ENCODE measurements at regions not wholly inside any gene's neighbourhood (a gene's known extent, or its start where the extent isn't known, plus 50 kb on each side); places are given as distances from the start of the nearest gene placed in this dataset.
"Not testable (repeated sequence)": the region's sequence is repeated elsewhere in the genome, so short reads cannot be mapped to it uniquely, and the experiment has no call there.

DNA sequence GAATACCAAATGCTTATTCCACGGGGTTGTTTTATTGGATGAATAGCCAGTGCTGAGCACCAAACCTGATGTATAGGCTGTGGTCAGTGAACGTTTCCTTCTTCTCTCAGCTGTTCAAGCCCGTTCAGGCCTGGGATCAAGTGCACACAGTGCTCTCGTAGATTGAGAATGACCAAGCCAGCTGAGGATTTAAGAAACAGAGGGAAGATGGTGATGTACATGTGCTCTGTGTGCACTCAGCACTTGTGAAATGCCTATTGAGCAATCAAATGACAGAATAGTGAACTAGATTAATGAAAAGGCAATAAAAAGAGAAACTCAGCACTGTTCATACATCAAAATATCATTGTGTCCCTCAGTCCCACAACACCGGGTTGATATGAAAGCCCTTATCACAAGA, 302.5 kb downstream of the BMPER start:
- no peak for DNase-seq

DNA sequence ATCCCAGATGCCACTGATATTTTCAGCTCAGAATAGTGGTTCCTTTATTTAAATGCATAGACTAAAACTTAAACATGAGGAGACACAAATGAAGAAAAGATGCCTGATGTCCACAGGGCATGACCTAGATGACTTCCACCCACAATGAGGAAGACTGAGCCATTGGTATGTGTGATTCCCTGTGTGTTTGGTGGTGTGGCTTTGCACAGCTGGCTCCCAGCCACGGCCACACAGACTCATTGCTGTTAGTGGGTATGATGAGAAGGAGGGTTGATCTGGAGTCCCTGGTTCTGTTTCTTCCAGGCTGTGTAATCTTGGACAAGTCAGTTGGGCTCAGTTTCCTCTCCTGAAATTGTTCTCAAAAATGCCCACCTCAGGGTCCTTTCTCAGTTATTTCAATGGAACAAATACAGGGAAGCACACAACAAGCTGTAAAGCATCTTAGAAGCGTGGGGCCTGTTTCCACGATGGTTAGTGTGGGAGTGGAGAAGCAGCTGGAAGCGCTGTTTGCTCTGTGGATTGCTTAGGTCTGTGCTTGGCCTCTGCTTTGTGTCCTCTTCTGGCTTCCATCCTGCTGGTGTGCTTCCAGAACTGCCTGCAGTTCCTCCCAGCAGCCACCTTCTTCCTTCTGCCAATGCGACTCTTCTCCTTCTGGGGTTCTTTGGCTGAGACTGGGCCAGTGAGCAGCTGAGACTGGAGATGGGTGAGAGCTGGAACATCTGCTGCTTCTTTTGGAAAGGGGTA, 303.7 kb downstream of the BMPER start:
- no peak for DNase-seq

DNA sequence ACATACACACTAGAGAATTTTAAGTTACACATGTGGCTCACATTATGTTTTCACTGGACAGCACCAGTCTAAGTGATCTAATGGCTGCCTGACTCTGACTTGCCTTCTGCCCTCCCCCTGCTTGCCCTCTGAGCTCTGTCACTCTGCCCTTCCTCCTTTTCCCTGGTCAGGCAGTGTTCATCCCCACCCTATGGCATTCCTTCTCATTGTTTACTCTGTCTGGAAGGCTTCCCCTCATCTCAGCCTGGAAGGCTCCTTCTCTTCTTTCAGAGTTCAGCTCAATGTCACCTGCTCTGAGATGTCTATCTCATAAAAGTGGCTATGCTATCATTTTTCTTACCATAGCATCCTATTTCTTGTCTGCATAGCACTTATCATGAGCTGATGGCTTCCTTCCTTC, 305.7 kb downstream of the BMPER start:
- no peak for DNase-seq

DNA sequence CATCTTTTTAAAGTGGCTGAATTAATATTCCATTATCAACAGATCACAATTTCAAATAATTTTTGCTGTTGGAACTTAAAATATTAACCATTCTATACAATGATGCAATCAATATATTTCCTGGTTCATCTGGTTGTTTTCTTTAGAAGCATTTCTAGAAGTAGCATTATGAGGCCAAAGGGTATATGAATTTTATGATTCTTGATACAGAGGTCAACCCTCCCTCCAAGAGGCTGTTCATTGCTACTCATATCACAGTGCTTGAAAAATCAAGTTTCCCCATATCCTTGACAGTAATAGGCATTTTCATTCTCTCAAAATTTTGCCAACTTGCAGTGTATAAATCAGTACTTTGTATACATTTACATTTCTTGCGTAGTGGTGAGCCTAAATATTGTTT, 312.6 kb downstream of the BMPER start:
- no peak for DNase-seq

DNA sequence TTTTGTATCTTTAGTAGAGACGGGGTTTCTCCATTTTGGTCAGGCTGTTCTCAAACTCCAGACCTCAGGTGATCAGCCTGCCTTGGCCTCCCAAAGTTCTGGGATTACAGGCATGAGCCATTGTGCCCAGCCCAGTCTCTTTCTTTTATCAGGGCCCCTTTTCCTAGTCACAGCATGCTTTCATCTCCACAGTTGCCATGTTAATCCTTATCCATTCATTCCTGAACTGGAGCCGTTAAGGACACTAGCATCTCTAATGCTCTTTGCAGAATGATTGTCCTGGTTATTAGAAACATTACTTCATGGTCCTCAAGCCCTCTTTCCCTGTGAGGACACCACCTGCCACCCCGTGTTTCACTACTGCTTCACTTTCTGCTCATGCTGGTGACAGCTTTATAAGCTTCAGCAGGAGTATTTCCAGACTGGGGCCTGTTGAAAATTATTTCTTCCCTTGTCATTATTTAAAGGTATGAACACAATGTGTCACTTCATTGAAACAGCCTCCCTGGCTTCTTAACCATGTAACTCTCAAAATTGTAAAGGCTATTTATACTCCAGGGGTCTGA, 313.9 kb downstream of the BMPER start:
- no peak for DNase-seq

DNA sequence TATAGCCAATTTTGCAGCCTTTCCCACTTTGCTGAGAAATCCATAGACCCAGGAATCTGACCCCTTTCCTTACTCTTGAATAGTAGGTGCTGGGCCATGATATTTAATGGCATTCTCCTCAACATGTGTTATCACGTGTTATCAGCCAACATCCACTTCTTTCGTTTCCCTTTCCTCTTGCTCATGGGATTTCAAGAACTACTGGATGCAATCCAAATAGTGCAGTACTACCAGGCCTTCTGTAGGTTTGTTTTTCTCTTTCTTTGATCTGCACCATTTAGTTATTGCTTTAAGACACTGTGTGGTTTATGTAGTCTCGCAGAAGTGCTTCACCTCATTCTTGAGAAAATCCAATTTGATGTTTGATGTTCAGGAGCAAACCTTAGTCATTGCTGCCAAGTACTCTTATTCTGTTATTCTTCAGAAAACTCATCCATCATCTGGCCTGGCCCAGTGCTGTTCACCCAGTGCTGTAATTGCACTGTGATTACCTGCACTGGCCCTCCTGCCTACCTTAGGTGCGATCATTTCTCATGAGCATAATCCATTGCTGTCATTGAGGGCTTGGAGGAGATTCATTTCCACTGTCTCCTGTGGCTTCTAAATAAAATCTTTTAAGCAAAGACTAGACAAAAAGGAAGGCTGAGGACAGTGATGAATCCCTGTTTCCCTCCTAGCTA, 315.3 kb downstream of the BMPER start:
- DNase-seq, result no peak

DNA sequence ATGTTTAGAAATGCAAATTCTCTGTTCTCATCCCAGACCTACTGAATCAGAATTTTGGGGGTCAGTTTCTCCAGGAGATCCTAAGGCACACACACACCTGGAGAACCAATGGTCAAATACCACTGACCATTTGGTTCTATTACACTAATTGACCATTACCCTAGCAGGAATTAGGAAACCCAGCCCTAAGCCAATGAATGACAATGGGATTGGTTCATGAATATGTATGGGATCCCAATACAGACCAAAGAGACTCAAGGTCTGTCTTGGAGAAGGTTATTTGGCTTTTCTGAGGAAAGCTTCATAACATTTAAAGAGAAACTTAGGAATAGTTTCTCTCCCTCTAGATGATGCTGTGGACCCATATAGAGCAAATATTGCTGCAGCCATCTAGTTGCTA, 317.0 kb downstream of the BMPER start:
- no peak for DNase-seq

DNA sequence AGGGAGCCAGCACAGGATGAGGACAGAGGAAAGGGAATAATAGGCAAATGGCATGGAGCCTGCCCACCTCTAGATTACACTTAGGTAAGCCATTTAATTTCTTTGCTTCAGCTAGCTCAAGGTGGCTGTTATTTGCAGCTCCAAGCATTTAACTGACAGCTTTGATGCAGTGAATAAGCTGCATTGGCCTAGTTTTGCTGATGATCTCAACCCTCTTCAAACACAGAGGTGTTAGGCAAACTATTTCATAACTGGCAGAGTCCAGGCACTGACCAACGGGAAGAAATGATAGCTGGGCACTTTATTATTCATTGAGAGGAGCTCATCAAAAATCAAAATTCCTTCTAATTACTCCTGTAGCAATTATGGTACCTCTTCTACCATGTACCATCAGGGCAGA, 317.4 kb downstream of the BMPER start:
- DNase-seq, result no peak

DNA sequence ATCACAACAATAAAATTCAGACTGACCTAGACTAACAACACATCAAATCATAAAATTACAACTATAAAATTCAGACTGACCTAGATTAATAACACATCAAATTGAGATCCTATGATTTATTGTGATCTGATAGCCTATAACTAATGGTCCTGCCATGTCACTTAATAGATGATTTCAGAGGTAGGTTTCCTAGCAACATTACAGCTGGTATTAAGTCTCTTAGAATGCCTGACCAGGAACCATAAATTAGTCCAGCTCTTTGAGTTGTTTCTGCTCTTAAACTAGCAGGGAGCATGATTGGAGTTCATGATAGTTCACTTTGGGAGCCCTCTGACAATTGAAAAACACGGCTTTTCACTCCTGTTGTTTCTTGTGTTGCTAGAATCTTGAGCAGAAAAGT, 318.9 kb downstream of the BMPER start:
- DNase-seq, result no peak

DNA sequence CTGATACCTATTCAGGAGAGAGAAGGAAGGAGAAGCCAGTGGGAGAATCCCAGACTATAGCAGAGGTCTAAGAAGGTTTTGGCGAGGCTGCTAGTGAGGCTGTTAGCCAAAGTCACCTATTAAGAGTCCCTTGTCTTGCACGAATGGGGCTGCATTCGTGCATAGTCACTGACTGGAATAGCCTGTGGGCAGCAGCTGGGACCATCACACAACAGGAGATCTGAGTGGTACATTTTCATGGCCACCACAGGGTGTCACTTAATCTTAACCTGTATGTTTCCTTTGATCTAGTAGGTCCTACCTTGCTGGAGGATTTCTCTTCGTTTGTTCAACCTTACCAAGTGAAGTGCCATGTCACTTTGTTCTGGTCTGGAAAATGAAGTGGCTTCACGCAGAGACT, 319.9 kb downstream of the BMPER start:
- no peak for DNase-seq

DNA sequence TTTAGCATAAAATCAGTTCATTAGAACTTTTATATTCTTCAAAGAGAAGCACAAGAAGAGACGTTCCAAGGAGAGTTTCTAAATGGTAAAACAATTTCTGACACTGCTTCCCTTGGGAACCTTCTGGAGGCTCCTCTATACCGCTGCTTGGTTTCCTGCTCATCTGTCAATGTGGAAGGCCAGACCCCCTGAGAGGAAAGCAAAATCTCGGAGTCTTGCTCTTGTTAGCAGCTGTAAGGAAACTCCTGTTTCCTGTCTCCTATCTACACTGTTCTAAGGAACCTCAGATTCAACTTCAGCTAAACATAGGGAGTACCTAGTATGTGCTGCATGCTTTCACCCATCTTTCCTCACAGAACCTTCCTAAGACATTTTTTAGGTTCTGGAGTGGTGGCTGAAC, 322.2 kb downstream of the BMPER start:
- DNase-seq, result no peak

DNA sequence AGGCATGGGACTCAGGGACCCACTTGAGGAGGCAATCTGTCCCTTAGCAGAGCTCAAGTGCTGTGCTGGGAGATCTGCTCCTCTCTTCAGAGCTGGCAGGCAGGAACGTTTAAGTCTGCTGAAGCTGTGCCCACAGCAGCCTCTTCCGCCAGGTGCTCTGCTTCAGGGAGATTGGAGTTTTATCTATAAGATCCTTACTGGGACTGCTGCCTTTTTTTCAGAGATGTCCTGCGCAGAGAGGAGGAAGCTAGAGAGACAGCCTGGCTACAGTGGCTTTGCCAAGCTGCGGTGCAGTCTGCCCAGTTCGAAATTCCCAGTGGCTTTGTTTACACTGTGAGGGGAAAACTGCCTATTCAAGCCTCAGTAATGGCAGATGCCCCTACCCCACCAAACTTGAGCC, 329.8 kb downstream of the BMPER start:
- not testable (repeated sequence) for DNase-seq

DNA sequence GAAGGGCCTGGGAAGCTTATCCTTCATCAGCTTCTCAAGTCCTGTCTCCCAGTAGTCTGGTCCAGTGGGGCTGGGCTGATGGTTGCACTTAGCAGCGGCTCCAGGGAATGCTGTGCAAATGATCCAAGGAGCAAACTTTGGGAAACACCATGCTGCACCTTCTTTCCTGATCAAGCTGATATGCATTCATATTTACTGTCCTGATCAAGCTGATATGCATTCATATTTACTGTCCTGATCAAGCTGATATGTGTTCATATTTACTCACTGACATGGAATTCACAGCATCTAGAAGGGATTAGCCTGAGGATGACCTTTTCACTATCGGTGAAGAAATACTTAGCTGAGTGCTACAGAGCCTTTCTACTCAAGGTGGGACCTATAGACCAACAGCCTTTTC, 330.7 kb downstream of the BMPER start:
- no peak for DNase-seq

DNA sequence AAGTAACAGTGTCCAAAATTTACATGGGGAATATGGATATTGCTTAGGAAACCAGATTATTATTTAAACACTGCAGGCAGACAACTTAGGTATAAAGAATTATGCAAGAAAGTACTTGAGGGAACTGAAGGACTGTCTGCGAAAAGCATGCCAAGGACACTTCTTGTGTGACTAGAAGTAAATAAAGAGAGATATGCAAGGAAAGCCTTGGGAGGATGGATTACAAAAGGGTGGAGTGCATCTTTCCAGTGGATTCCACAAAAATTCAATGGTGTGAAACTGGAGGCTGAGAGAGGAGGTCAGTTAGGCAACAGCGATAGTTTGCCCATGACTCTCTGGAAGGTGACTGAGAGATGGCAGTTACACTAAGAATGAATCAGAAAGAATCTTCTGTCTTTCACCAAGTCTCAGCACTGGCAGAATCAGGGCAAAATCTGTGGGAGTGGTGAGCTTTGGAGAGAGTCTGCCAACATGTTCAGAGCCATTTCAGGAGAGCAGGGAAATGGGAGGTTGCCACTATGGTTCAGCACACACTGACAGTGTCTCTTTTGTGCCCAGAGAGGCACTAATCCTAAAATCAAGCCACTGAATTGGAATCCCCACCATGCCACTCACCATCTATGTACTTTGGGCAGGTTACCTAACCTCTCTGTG, 331.6 kb downstream of the BMPER start:
- DNase-seq, result no peak

DNA sequence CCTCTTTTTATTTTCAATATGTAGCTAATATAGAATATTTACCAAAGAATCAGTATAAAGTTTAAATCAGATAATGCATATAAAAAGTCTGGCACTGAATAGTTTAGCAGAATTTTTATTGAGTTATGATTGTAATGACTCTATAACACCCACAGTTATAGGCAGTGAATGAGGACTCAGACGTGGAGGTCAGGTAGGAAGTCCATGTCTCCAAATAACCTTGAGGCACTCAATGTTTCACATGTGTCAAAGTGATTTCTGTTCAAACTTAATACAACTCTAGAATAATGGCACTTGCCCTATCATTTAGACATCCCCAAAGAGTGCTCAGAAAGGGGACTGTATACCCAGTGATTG, 332.1 kb downstream of the BMPER start:
- DNase-seq, result no peak

DNA sequence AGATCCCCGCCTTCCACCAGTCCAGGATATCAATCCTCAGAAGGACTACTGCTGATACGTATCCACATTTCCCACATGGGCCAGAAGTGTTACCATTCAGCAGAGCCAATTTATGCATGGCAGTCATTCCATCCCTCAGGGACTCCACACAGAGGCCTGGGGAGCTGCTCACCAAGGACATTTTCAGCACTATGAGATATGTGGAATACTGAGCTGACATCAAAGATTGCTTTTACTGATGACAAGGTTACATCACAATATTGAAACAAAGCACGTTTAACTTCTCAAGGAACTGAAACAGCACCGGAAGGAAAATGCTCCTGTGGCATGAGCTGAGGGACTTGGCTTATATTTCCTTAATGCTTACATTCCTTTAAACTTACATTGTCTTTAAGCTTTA, 335.1 kb downstream of the BMPER start:
- no peak for DNase-seq

DNA sequence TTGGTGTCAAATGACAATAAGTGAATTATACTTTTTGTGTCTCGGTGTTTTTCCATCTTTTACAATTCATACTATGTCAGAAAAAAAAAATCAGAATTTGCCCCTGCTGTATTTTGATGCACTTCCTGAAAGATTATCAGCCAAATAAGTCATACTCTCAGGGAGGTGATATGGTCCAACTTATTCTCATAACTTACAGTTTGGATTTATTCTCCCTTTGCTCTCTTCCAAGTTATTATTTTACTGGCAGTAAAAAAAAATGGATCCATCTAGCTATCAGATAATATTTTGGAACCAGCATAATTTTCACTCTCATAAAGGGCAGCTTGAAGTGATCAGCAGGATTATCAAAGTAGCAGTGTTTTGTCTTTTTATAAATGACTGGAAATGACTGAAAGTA, 337.1 kb downstream of the BMPER start:
- no peak for DNase-seq

DNA sequence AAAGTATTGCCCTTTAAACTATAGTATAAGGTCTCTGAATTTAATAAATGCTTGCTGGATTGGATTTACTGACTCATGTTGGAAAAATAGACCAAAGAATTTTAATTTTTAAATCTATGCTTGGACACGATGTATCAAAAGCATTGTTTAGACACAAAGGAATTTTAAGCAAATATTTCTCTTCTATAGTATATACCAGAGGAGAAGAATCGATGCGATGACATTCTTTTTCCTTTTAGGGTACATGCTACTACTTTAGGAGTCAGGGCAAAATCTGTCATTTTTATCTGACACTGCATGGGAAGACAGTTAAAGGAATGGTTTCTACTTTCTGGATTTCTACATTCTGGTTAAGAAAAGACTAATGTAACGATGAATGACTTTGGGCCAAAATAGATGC, 339.9 kb downstream of the BMPER start:
- no peak for DNase-seq

DNA sequence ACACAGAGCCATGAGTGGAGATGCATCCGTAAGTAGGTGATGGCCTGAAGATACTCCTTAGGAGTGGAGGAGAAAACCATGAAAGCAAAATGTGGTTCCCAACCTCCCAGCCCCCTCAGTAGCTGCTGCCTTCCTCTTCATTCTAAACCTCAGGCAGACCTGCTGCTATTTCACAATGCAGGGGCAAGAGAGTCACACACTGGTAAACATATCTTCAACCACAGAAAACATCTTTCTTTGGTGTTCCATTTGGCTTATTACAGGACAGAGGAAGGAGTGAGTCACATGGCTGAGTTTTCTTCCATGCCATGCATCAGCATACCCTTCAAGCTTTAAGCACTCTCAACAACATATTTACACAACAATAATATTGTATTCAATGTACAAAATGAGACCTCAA, 342.1 kb downstream of the BMPER start:
- DNase-seq, result no peak

DNA sequence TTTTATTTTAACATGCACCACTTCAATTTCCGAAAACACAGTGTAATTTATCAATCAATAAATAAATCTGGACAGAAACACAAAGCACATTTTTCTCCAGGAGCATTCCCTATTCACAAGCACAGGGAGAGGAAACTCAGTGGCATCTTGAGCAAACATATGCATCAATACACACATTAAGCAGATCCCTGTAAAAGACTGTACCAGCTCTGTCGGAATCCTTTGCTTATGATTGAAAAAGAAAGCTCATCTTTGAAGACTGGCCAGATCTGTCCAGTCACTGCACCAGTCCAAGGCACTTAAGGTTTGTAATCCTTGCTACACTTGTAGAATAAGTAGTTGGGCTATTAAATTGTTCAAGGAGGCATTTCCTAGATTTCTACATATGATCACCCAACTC, 343.9 kb downstream of the BMPER start:
- no peak for DNase-seq

DNA sequence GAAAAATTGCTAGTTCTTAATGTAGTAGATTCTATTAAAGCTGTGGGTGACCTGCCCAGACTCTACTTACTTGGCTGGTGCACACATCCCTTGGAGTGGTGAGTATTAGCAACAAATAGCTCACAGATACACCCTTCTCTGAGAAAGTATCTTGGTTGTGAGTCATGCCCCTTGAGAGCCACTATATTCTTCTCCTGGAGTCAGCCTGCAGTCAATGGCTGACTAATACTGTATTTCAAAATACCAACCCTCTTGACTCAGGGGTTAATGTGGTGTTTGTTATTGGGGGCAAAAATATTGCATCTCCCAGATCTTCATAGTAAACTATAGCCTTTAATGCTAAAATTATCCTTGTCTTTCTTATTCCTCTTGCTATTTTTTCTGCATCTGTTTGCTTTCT, 354.9 kb downstream of the BMPER start:
- no peak for DNase-seq

DNA sequence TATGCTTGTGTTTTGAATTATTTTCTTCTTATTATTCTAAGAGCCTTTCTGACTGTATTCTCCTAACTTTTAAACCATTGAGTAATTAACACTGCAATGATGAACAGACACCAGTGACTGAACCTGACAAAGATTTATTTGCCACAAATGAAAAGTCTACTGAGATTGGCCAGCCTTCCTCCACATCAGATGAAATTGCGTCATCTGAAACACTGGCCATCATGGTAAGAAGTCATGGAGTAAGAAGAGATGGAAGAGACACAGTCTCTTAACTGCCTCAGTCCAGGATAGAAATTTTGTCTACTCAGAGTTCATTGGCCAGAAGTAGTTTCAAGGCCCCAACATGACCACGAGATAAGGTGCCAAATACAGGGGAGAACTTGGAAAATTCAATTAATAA, 357.8 kb downstream of the BMPER start:
- DNase-seq, result no peak

DNA sequence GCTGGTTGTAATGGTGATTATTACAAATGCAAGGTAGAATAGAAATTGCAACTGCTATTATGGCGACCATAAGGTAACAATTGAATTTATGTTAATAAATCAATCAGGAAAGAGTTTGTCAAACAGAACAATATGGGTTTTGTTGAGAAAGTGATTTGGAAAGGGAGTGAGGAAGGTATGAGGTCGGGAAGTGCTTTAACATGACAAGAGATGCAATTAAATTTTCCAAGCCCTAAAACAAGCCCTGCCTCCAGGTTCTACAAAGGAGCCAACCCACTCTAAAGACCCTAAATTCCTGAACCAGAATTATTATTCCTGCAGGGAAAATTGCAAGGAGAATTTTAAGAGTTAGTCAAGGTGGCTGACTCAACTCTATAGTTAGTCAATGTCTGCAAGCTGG, 363.7 kb downstream of the BMPER start:
- DNase-seq, result no peak

DNA sequence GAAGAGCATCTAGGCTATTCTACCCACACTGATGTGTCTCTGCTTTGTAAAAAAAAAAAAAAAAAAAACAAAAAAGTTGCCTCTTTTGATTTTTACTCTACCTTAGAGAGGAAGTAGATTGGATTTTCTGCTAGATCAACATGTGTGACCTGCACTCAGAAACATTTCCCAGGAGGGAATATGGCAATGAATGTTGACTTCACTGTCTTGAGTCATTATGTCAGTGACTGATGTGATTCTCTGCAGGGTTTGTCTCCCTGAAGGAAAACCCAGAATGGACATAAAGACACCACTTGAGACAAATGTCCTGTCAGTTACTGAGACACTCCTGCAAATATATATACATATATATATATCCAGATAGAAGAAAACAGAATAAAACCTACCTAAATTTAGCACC, 370.3 kb downstream of the BMPER start:
- no peak for DNase-seq
